Right atrium auricular region (tissue), 2 donors: ENCODE measurements at regions not wholly inside any gene's neighbourhood (a gene's known extent, or its start where the extent isn't known, plus 50 kb on each side); places are given as distances from the start of the nearest gene placed in this dataset.

Source experiments
- DNase-seq: peaks from one replicate; pipeline ENCODE4 v3.0.0-alpha.2; 2019; ENCODE audit warnings: low spot score
- H3K27ac ChIP-seq, 2 donors: fragments of 200-600 bp; sonication (generic); 1 replicate in 1 of 2; 2 replicates in 1 of 2; pipeline ENCODE4 v1.5.1; 2016 to 2019
- H3K27me3 ChIP-seq, 2 donors: fragments of 200-600 bp; sonication (generic); one replicate each; pipeline versions ENCODE4 v1.5.1 to v1.6.0; 2017 to 2019
- H3K36me3 ChIP-seq: fragments of 200-600 bp; sonication (generic); one replicate; pipeline ENCODE4 v1.5.1; 2016
- H3K4me1 ChIP-seq, 2 donors: fragments of 200-600 bp; sonication (generic); one replicate each; pipeline versions ENCODE4 v1.5.1 to v1.6.0; 2017 to 2019
- H3K4me3 ChIP-seq, 2 donors: fragments of 200-600 bp; sonication (generic); 1 replicate in 1 of 2; 2 replicates in 1 of 2; pipeline ENCODE4 v1.5.1; 2017 to 2019; ENCODE audit warnings: mild to moderate bottlenecking in 1 of 2, moderate library complexity in 1 of 2
- H3K9me3 ChIP-seq, 2 donors: fragments of 200-600 bp; sonication (generic); one replicate each; pipeline ENCODE4 v1.5.1; 2019
- CTCF ChIP-seq, 2 donors: fragments of 200-600 bp; sonication (generic); IDR thresholded peaks; one replicate each; pipeline ENCODE4 v1.5.1; 2019; ENCODE audit warnings: antibody characterized with exemption in 2 of 2

GRCh38 chr1:149846042-149846441, 53.3 kb upstream of the BOLA1 start:
- H3K27me3 ChIP-seq: no peaks in the 10 kb centered on the region
- H3K9me3 ChIP-seq: no peaks in the 10 kb centered on the region
- TF ChIP-seq CTCF (IDR thresholded peaks at IDR 0.05): no peak
- H3K27ac ChIP-seq: no peak overlapping the region
- DNase-seq: no peak
- no peaks in the 10 kb centered on the region for H3K36me3 ChIP-seq
- no peak overlapping the region for H3K4me3 ChIP-seq
- H3K4me1 ChIP-seq: peaks cover 0 to 46% of the 10 kb centered on the region in 2 donors

GRCh38 chr1:149846593-149847466, 52.5 kb upstream of the BOLA1 start:
- no peak for DNase-seq
- Histone ChIP-seq H3K4me1 (peaks cover 0 to 46% of the 10 kb centered on the region in 2 donors), H3K27me3 (no peaks in the 10 kb centered on the region), H3K9me3 (no peaks in the 10 kb centered on the region), H3K36me3 (no peaks in the 10 kb centered on the region), H3K4me3 (no peak overlapping the region), H3K27ac (no peak overlapping the region)
- TF ChIP-seq CTCF (IDR thresholded peaks at IDR 0.05): no peak

- Histone ChIP-seq H3K4me1 (peaks cover 0 to 44% of the 10 kb centered on the region in 2 donors), H3K27ac (no peak overlapping the region), H3K36me3 (no peaks in the 10 kb centered on the region), H3K27me3 (no peaks in the 10 kb centered on the region), H3K9me3 (no peaks in the 10 kb centered on the region), H3K4me3 (no peak overlapping the region)
- TF ChIP-seq CTCF (IDR thresholded peaks at IDR 0.05): no peak
- no peak for DNase-seq
These were observed 50.8 kb upstream of the BOLA1 start for GRCh38 chr1:149848340-149849110.

- no peak for DNase-seq
- Histone ChIP-seq H3K27me3 (no peaks in the 10 kb centered on the region), H3K27ac (peak overlapping the region; percentile 66 to 78), H3K4me3 (peak overlapping the region; percentile 26 to 49), H3K36me3 (no peaks in the 10 kb centered on the region), H3K4me1 (peaks cover 0 to 36% of the 10 kb centered on the region in 2 donors), H3K9me3 (no peaks in the 10 kb centered on the region)
- TF ChIP-seq CTCF (IDR thresholded peaks at IDR 0.05): no peak
These were observed 50.0 kb upstream of the BOLA1 start for GRCh38 chr1:149849111-149849946.
